ENCODE measurements at regions not wholly inside any gene's neighbourhood (a gene's known extent, or its start where the extent isn't known, plus 50 kb on each side); places are given as distances from the start of the nearest gene placed in this dataset.
"Not testable (repeated sequence)": the region's sequence is repeated elsewhere in the genome, so short reads cannot be mapped to it uniquely, and the experiment has no call there.

GRCh38 chr2:203619267-203619878 is 84.3 kb upstream of the RAPH1 start:
- Mint-ChIP-seq H3K36me3 (ENCODE audit: low read depth) (no peaks in the 10 kb centered on the region), H3K4me3 (no peak overlapping the region), H3K9me3 (no peaks in the 10 kb centered on the region), H3K27ac (no peak overlapping the region), H3K27me3 (no peaks in the 10 kb centered on the region), H3K4me1 (ENCODE audit: low read depth) (no peaks in the 10 kb centered on the region)
- intact Hi-C loops (cut with micrococcal nuclease): no loop called here

GRCh38 chr2:203621981-203622515 is 84.4 kb upstream of the CD28 start:
- intact Hi-C loops (cut with micrococcal nuclease): no loop called here
- Mint-ChIP-seq H3K9me3 (no peaks in the 10 kb centered on the region), H3K27me3 (no peaks in the 10 kb centered on the region), H3K27ac (no peak overlapping the region), H3K4me3 (no peak overlapping the region), H3K4me1 (ENCODE audit: low read depth) (no peaks in the 10 kb centered on the region), H3K36me3 (ENCODE audit: low read depth) (no peaks in the 10 kb centered on the region)

GRCh38 chr2:203623096-203623495 is 83.3 kb upstream of the CD28 start:
- no peak overlapping the region for H3K4me3 Mint-ChIP-seq
- no peaks in the 10 kb centered on the region for H3K4me1 Mint-ChIP-seq (ENCODE audit: low read depth)
- H3K27ac Mint-ChIP-seq: no peak overlapping the region
- intact Hi-C loops (cut with micrococcal nuclease): no loop called here
- no peaks in the 10 kb centered on the region for H3K36me3 Mint-ChIP-seq (ENCODE audit: low read depth)
- H3K9me3 Mint-ChIP-seq: no peaks in the 10 kb centered on the region
- H3K27me3 Mint-ChIP-seq: no peaks in the 10 kb centered on the region

GRCh38 chr2:203623661-203624060 is 82.8 kb upstream of the CD28 start:
- intact Hi-C loops (cut with micrococcal nuclease): no loop called here
- Mint-ChIP-seq H3K4me3 (no peak overlapping the region), H3K9me3 (no peaks in the 10 kb centered on the region), H3K4me1 (ENCODE audit: low read depth) (no peaks in the 10 kb centered on the region), H3K27ac (no peak overlapping the region), H3K27me3 (no peaks in the 10 kb centered on the region), H3K36me3 (ENCODE audit: low read depth) (no peaks in the 10 kb centered on the region)

GRCh38 chr2:203625701-203626100 is 80.7 kb upstream of the CD28 start:
- no peak overlapping the region for H3K27ac Mint-ChIP-seq
- H3K4me1 Mint-ChIP-seq (ENCODE audit: low read depth): no peaks in the 10 kb centered on the region
- intact Hi-C loops (cut with micrococcal nuclease): no loop called here
- no peaks in the 10 kb centered on the region for H3K36me3 Mint-ChIP-seq (ENCODE audit: low read depth)
- no peak overlapping the region for H3K4me3 Mint-ChIP-seq
- H3K9me3 Mint-ChIP-seq: no peaks in the 10 kb centered on the region
- H3K27me3 Mint-ChIP-seq: no peaks in the 10 kb centered on the region

GRCh38 chr2:203626247-203626646 is 80.2 kb upstream of the CD28 start:
- H3K9me3 Mint-ChIP-seq; H3K4me1 Mint-ChIP-seq (ENCODE audit: low read depth); H3K27ac Mint-ChIP-seq; H3K36me3 Mint-ChIP-seq (ENCODE audit: low read depth); intact Hi-C loops (cut with micrococcal nuclease); H3K4me3 Mint-ChIP-seq; H3K27me3 Mint-ChIP-seq: not testable (repeated sequence)

GRCh38 chr2:203626952-203627681 is 79.3 kb upstream of the CD28 start:
- intact Hi-C loops (cut with micrococcal nuclease): no loop called here
- Mint-ChIP-seq H3K9me3 (no peaks in the 10 kb centered on the region), H3K4me1 (ENCODE audit: low read depth) (no peaks in the 10 kb centered on the region), H3K4me3 (no peak overlapping the region), H3K27ac (no peak overlapping the region), H3K36me3 (ENCODE audit: low read depth) (no peaks in the 10 kb centered on the region), H3K27me3 (no peaks in the 10 kb centered on the region)

GRCh38 chr2:203629699-203630098 is 76.7 kb upstream of the CD28 start:
- Mint-ChIP-seq H3K27ac (no peak overlapping the region), H3K9me3 (no peaks in the 10 kb centered on the region), H3K36me3 (ENCODE audit: low read depth) (no peaks in the 10 kb centered on the region), H3K4me1 (ENCODE audit: low read depth) (no peaks in the 10 kb centered on the region), H3K4me3 (no peak overlapping the region), H3K27me3 (no peaks in the 10 kb centered on the region)
- intact Hi-C loops (cut with micrococcal nuclease): no loop called here

GRCh38 chr2:203631068-203631757 is 75.2 kb upstream of the CD28 start:
- no peaks in the 10 kb centered on the region for H3K9me3 Mint-ChIP-seq
- H3K4me1 Mint-ChIP-seq (ENCODE audit: low read depth): no peaks in the 10 kb centered on the region
- H3K27me3 Mint-ChIP-seq: no peaks in the 10 kb centered on the region
- H3K27ac Mint-ChIP-seq: no peak overlapping the region
- H3K36me3 Mint-ChIP-seq (ENCODE audit: low read depth): no peaks in the 10 kb centered on the region
- H3K4me3 Mint-ChIP-seq: no peak overlapping the region
- intact Hi-C loops (cut with micrococcal nuclease): no loop called here

- Mint-ChIP-seq H3K27me3 (no peaks in the 10 kb centered on the region), H3K27ac (peak overlapping the region; percentile 77), H3K36me3 (ENCODE audit: low read depth) (no peaks in the 10 kb centered on the region), H3K4me1 (ENCODE audit: low read depth) (peaks cover 18% of the 10 kb centered on the region), H3K4me3 (no peak overlapping the region), H3K9me3 (no peaks in the 10 kb centered on the region)
- intact Hi-C loops (cut with micrococcal nuclease): no loop called here
Measured at GRCh38 chr2:203636588-203637470, 69.6 kb upstream of the CD28 start.

GRCh38 chr2:203637471-203638167 is 68.8 kb upstream of the CD28 start:
- peak overlapping the region; percentile 77 for H3K27ac Mint-ChIP-seq
- H3K27me3 Mint-ChIP-seq: no peaks in the 10 kb centered on the region
- peaks cover 18% of the 10 kb centered on the region for H3K4me1 Mint-ChIP-seq (ENCODE audit: low read depth)
- intact Hi-C loops (cut with micrococcal nuclease): no loop called here
- H3K4me3 Mint-ChIP-seq: no peak overlapping the region
- no peaks in the 10 kb centered on the region for H3K36me3 Mint-ChIP-seq (ENCODE audit: low read depth)
- no peaks in the 10 kb centered on the region for H3K9me3 Mint-ChIP-seq

GRCh38 chr2:203641865-203642264 is 64.6 kb upstream of the CD28 start:
- H3K4me3 Mint-ChIP-seq; H3K36me3 Mint-ChIP-seq (ENCODE audit: low read depth); H3K27ac Mint-ChIP-seq; intact Hi-C loops (cut with micrococcal nuclease); H3K27me3 Mint-ChIP-seq; H3K9me3 Mint-ChIP-seq: not testable (repeated sequence)
- peaks cover 14% of the 10 kb centered on the region for H3K4me1 Mint-ChIP-seq (ENCODE audit: low read depth)

GRCh38 chr2:203642841-203643240 is 63.6 kb upstream of the CD28 start:
- H3K9me3 Mint-ChIP-seq; intact Hi-C loops (cut with micrococcal nuclease); H3K4me1 Mint-ChIP-seq (ENCODE audit: low read depth); H3K36me3 Mint-ChIP-seq (ENCODE audit: low read depth); H3K27ac Mint-ChIP-seq; H3K4me3 Mint-ChIP-seq; H3K27me3 Mint-ChIP-seq: not testable (repeated sequence)

Measured in dendritic cell treated with granulocyte-macrophage colony-stimulating factor and Interleukin-4, amounts not matched to agents 40 ng/mL and 50 ng/mL, for 4 days (primary cell).